ENCODE measurements at regions not wholly inside any gene's neighbourhood (a gene's known extent, or its start where the extent isn't known, plus 50 kb on each side); places are given as distances from the start of the nearest gene placed in this dataset.

- intact Hi-C loops (cut with DNase I) = no loop called here
- ATAC-seq (ENCODE audit: poor library complexity) (no peak), DNase-seq (no peak)
Observed at GRCh38 chr1:82549841-82550240, 749.1 kb downstream of the ADGRL2 start.

GRCh38 chr1:82542766-82543165, 742.0 kb downstream of the ADGRL2 start:
- no peak for ATAC-seq (ENCODE audit: poor library complexity)
- intact Hi-C loops (cut with DNase I) = no loop called here
- DNase-seq = no peak

GRCh38 chr1:82542141-82542540, 741.4 kb downstream of the ADGRL2 start:
- intact Hi-C loops (cut with DNase I) = no loop called here
- no peak for ATAC-seq (ENCODE audit: poor library complexity)
- DNase-seq = no peak

GRCh38 chr1:82540006-82540405, 739.3 kb downstream of the ADGRL2 start:
- intact Hi-C loops (cut with DNase I) = no loop called here
- ATAC-seq (ENCODE audit: poor library complexity) = no peak

GRCh38 chr1:82538876-82539275, 738.1 kb downstream of the ADGRL2 start:
- DNase-seq (no peak), ATAC-seq (ENCODE audit: poor library complexity) (no peak)
- intact Hi-C loops (cut with DNase I) = no loop called here

More at GRCh38 chr1:82540006-82540405, 739.3 kb downstream of the ADGRL2 start:
- no peak for DNase-seq

GRCh38 chr1:82534996-82535395, 734.3 kb downstream of the ADGRL2 start:
- DNase-seq = no peak
- ATAC-seq (ENCODE audit: poor library complexity) = no peak
- intact Hi-C loops (cut with DNase I) = no loop called here

GRCh38 chr1:82525378-82525777, 724.6 kb downstream of the ADGRL2 start:
- no peak for ATAC-seq (ENCODE audit: poor library complexity)
- DNase-seq = no peak
- intact Hi-C loops (cut with DNase I) = no loop called here

- ATAC-seq (ENCODE audit: poor library complexity) = no peak
- intact Hi-C loops (cut with DNase I) = no loop called here
Observed at GRCh38 chr1:82520611-82521010, 719.9 kb downstream of the ADGRL2 start.

GRCh38 chr1:82517586-82517985, 716.9 kb downstream of the ADGRL2 start:
- intact Hi-C loops (cut with DNase I) = no loop called here
- peak; percentile 73 for ATAC-seq (ENCODE audit: poor library complexity)
- DNase-seq = peak; percentile 63

More at GRCh38 chr1:82520611-82521010, 719.9 kb downstream of the ADGRL2 start:
- no peak for DNase-seq

- no peak for DNase-seq
- no peak for ATAC-seq (ENCODE audit: poor library complexity)
- intact Hi-C loops (cut with DNase I) = no loop called here
Observed at GRCh38 chr1:82515650-82516049, 714.9 kb downstream of the ADGRL2 start.

GRCh38 chr1:82511441-82511840, 710.7 kb downstream of the ADGRL2 start:
- intact Hi-C loops (cut with DNase I) = no loop called here
- ATAC-seq (ENCODE audit: poor library complexity) (no peak), DNase-seq (no peak)

- no peak for ATAC-seq (ENCODE audit: poor library complexity)
- no peak for DNase-seq
- intact Hi-C loops (cut with DNase I) = no loop called here
Observed at GRCh38 chr1:82510431-82510830, 709.7 kb downstream of the ADGRL2 start.

- ATAC-seq (ENCODE audit: poor library complexity) (no peak), DNase-seq (no peak)
- intact Hi-C loops (cut with DNase I) = no loop called here
Observed at GRCh38 chr1:82507011-82507410, 706.3 kb downstream of the ADGRL2 start.

- ATAC-seq (ENCODE audit: poor library complexity) = no peak
- DNase-seq = no peak
- intact Hi-C loops (cut with DNase I) = no loop called here
Observed at GRCh38 chr1:82503822-82504221, 703.1 kb downstream of the ADGRL2 start.

- ATAC-seq (ENCODE audit: poor library complexity) (no peak), DNase-seq (no peak)
- intact Hi-C loops (cut with DNase I) = no loop called here
Observed at GRCh38 chr1:82499022-82499421, 698.3 kb downstream of the ADGRL2 start.

- intact Hi-C loops (cut with DNase I) = no loop called here
- DNase-seq (no peak), ATAC-seq (ENCODE audit: poor library complexity) (no peak)
Observed at GRCh38 chr1:82494117-82494516, 693.4 kb downstream of the ADGRL2 start.

GRCh38 chr1:82492159-82492558, 691.4 kb downstream of the ADGRL2 start:
- intact Hi-C loops (cut with DNase I) = no loop called here
- DNase-seq = no peak
- peak; percentile 83 for ATAC-seq (ENCODE audit: poor library complexity)

GRCh38 chr1:82491301-82492048, 690.7 kb downstream of the ADGRL2 start:
- intact Hi-C loops (cut with DNase I) = no loop called here
- ATAC-seq (ENCODE audit: poor library complexity) (peak; percentile 57), DNase-seq (no peak)

- intact Hi-C loops (cut with DNase I) = no loop called here
- no peak for ATAC-seq (ENCODE audit: poor library complexity)
- no peak for DNase-seq
Observed at GRCh38 chr1:82487778-82488177, 687.0 kb downstream of the ADGRL2 start.

- DNase-seq (no peak), ATAC-seq (ENCODE audit: poor library complexity) (no peak)
- intact Hi-C loops (cut with DNase I) = no loop called here
Observed at GRCh38 chr1:82486969-82487368, 686.2 kb downstream of the ADGRL2 start.

- DNase-seq = no peak
- intact Hi-C loops (cut with DNase I) = no loop called here
- ATAC-seq (ENCODE audit: poor library complexity) = no peak
Observed at GRCh38 chr1:82486468-82486867, 685.7 kb downstream of the ADGRL2 start.
